ENCODE measurements at regions not wholly inside any gene's neighbourhood (a gene's known extent, or its start where the extent isn't known, plus 50 kb on each side); places are given as distances from the start of the nearest gene placed in this dataset.

DNA sequence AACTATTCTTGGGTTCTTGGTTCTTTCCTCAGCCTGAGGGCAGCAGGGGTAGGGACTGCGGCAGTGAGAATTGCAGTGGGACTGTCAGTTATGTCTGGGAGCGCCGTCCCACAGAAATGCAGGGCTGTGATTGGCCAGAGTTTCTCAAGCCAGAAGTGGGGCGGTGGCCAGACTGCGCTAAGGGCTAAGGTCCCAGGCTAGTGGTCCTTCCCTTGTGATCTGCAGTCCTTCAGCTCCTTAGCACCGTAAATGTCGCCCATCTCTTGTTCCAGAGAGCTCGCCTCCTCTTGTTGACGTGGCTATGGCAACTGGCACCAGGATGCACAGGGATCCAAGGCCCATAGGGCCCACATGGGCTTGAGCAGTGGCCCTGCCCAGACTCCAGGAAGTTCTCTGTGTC, 223.5 kb downstream of the GRIA2 start:
- H3K36me3 ChIP-seq (ENCODE audit: control insufficient read depth, insufficient read depth, low read length), result no peaks in the 10 kb centered on the region
- Mint-ChIP-seq H3K4me1 (no peaks in the 10 kb centered on the region), H3K36me3 (peaks cover 7% of the 10 kb centered on the region), H3K27ac (no peak overlapping the region), H3K9me3 (peaks cover 5 to 7% of the 10 kb centered on the region in 2 donors), H3K4me3 (no peak overlapping the region), H3K27me3 (ENCODE audit: low read depth in 2 of 2) (no peaks in the 10 kb centered on the region)
- DNase-seq (no peak), ATAC-seq (no peak)
- H3K27ac ChIP-seq (ENCODE audit: low read length), result no peak overlapping the region
- H3K27me3 ChIP-seq (ENCODE audit: control insufficient read depth, insufficient read depth, low read length), result no peaks in the 10 kb centered on the region
- peaks cover 14% of the 10 kb centered on the region for H3K9me3 ChIP-seq (ENCODE audit: control insufficient read depth, insufficient read depth, low read length)
- H3K4me3 ChIP-seq (ENCODE audit: low read length), result no peak overlapping the region
- intact Hi-C loops (cut with micrococcal nuclease), result no loop called here
- H3K4me1 ChIP-seq (ENCODE audit: control insufficient read depth, insufficient read depth, low read length), result no peaks in the 10 kb centered on the region
- WGBS (ENCODE audit: insufficient coverage), result 92% methylated on average over 9 of the region's 9 CpGs
- no peak for TF ChIP-seq CTCF (IDR thresholded peaks at IDR 0.05)

DNA sequence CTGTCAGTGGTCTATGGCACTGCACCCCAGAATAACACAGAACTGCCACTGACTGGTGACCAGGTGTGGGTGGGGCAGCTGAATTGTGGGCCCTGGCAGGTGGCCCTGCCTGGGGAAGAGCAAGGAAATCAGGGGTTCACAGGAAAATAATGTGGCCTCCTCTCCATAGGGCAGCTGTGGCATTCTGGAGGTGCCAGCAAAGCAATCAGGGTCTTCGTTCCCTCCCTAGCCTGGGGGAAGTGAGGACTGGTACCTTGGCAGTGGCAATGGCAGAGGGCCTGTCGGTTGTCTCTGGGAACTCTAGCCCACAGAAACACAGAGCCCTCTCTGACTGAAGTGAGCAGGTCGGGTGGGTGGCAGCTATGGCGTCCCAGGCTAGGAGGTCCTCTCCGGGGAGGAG, 223.0 kb downstream of the GRIA2 start:
- Mint-ChIP-seq H3K9me3 (peaks cover 5 to 7% of the 10 kb centered on the region in 2 donors), H3K36me3 (peaks cover 7% of the 10 kb centered on the region), H3K27ac (no peak overlapping the region), H3K4me1 (no peaks in the 10 kb centered on the region), H3K4me3 (no peak overlapping the region), H3K27me3 (ENCODE audit: low read depth in 2 of 2) (no peaks in the 10 kb centered on the region)
- intact Hi-C loops (cut with micrococcal nuclease), result no loop called here
- no peak overlapping the region for H3K27ac ChIP-seq (ENCODE audit: low read length)
- ATAC-seq, result no peak
- H3K9me3 ChIP-seq (ENCODE audit: control insufficient read depth, insufficient read depth, low read length), result peaks cover 14% of the 10 kb centered on the region
- H3K36me3 ChIP-seq (ENCODE audit: control insufficient read depth, insufficient read depth, low read length), result no peaks in the 10 kb centered on the region
- DNase-seq, result no peak
- no peaks in the 10 kb centered on the region for H3K4me1 ChIP-seq (ENCODE audit: control insufficient read depth, insufficient read depth, low read length)
- no peak for TF ChIP-seq CTCF (IDR thresholded peaks at IDR 0.05)
- H3K4me3 ChIP-seq (ENCODE audit: low read length), result no peak overlapping the region
- H3K27me3 ChIP-seq (ENCODE audit: control insufficient read depth, insufficient read depth, low read length), result no peaks in the 10 kb centered on the region
- 93% methylated on average over 5 of the region's 5 CpGs for WGBS (ENCODE audit: insufficient coverage)

- peaks cover 8% of the 10 kb centered on the region for H3K36me3 Mint-ChIP-seq
- no peak overlapping the region for H3K27ac Mint-ChIP-seq
- DNase-seq, result no peak
- no peaks in the 10 kb centered on the region for H3K27me3 Mint-ChIP-seq (ENCODE audit: low read depth in 2 of 2)
- H3K4me3 ChIP-seq (ENCODE audit: low read length), result no peak overlapping the region
- no peak for ATAC-seq
- H3K9me3 ChIP-seq (ENCODE audit: control insufficient read depth, insufficient read depth, low read length), result no peaks in the 10 kb centered on the region
- no peaks in the 10 kb centered on the region for H3K4me1 Mint-ChIP-seq
- no peak for TF ChIP-seq CTCF (IDR thresholded peaks at IDR 0.05)
- H3K27ac ChIP-seq (ENCODE audit: low read length), result no peak overlapping the region
- peaks cover 7 to 18% of the 10 kb centered on the region in 2 donors for H3K9me3 Mint-ChIP-seq
- no peaks in the 10 kb centered on the region for H3K36me3 ChIP-seq (ENCODE audit: control insufficient read depth, insufficient read depth, low read length)
- intact Hi-C loops (cut with micrococcal nuclease), result no loop called here
- H3K27me3 ChIP-seq (ENCODE audit: control insufficient read depth, insufficient read depth, low read length), result no peaks in the 10 kb centered on the region
- no peak overlapping the region for H3K4me3 Mint-ChIP-seq
- 67% methylated on average over 1 of the region's 4 CpGs for WGBS (ENCODE audit: insufficient coverage)
- no peaks in the 10 kb centered on the region for H3K4me1 ChIP-seq (ENCODE audit: control insufficient read depth, insufficient read depth, low read length)
These were observed 205.4 kb downstream of the GRIA2 start for GRCh38 chr4:157425897-157426296.

- H3K27me3 Mint-ChIP-seq (ENCODE audit: low read depth in 2 of 2), result no peaks in the 10 kb centered on the region
- peaks cover 8 to 18% of the 10 kb centered on the region in 2 donors for H3K9me3 Mint-ChIP-seq
- H3K9me3 ChIP-seq (ENCODE audit: control insufficient read depth, insufficient read depth, low read length), result no peaks in the 10 kb centered on the region
- intact Hi-C loops (cut with micrococcal nuclease), result no loop called here
- no peaks in the 10 kb centered on the region for H3K27me3 ChIP-seq (ENCODE audit: control insufficient read depth, insufficient read depth, low read length)
- H3K36me3 Mint-ChIP-seq, result peaks cover 8% of the 10 kb centered on the region
- no peaks in the 10 kb centered on the region for H3K4me1 Mint-ChIP-seq
- H3K36me3 ChIP-seq (ENCODE audit: control insufficient read depth, insufficient read depth, low read length), result no peaks in the 10 kb centered on the region
- ATAC-seq (no peak), DNase-seq (no peak)
- H3K4me1 ChIP-seq (ENCODE audit: control insufficient read depth, insufficient read depth, low read length), result no peaks in the 10 kb centered on the region
- H3K27ac ChIP-seq (ENCODE audit: low read length), result no peak overlapping the region
- H3K4me3 Mint-ChIP-seq, result no peak overlapping the region
- no peak overlapping the region for H3K27ac Mint-ChIP-seq
- no peak overlapping the region for H3K4me3 ChIP-seq (ENCODE audit: low read length)
- no peak for TF ChIP-seq CTCF (IDR thresholded peaks at IDR 0.05)
These were observed 203.0 kb downstream of the GRIA2 start for GRCh38 chr4:157423526-157424020.
